HUES64 (cell line): ENCODE measurements at regions not wholly inside any gene's neighbourhood (a gene's known extent, or its start where the extent isn't known, plus 50 kb on each side); places are given as distances from the start of the nearest gene placed in this dataset.
"Not testable (repeated sequence)": the region's sequence is repeated elsewhere in the genome, so short reads cannot be mapped to it uniquely, and the experiment has no call there.

Experiments
- H3K27ac ChIP-seq: 2 replicates; pipeline ENCODE4 v1.7.0; 2013; ENCODE audit warnings: low read depth, low read length, inconsistent platforms
- H3K27me3 ChIP-seq: 2 replicates; pipeline ENCODE4 v1.6.1; 2013; ENCODE audit warnings: mild to moderate bottlenecking, low read length; ENCODE audit not compliant: insufficient read depth
- H3K36me3 ChIP-seq: 2 replicates; pipeline ENCODE4 v1.6.1; 2013; ENCODE audit warnings: mild to moderate bottlenecking, low read length; ENCODE audit not compliant: insufficient read depth
- H3K4me1 ChIP-seq: 2 replicates; pipeline ENCODE4 v1.6.1; 2013; ENCODE audit warnings: mild to moderate bottlenecking, low read length, moderate library complexity; ENCODE audit not compliant: insufficient read depth
- H3K4me3 ChIP-seq: 2 replicates; pipeline ENCODE4 v1.5.1; 2013; ENCODE audit warnings: mild to moderate bottlenecking, low read length, moderate library complexity
- H3K9ac ChIP-seq: 2 replicates; pipeline ENCODE4 v1.6.1; 2013; ENCODE audit warnings: mild to moderate bottlenecking, low read depth, low read length
- H3K9me3 ChIP-seq: 2 replicates; pipeline ENCODE4 v1.6.1; 2013; ENCODE audit warnings: low read depth, low read length; ENCODE audit not compliant: insufficient read depth
- WGBS: fragments of 150-250, 120-280 bp; methylation state at CpG from one replicate; pipeline ENCODE4 v1.1.7; 2013; ENCODE audit warnings: missing lambda C conversion rate; 5-methylcytosine and 5-hydroxymethylcytosine counted together

- H3K27me3 ChIP-seq: no peaks in the 10 kb centered on the region
- WGBS: 96% methylated on average over 1 of the region's 1 CpG
- H3K27ac ChIP-seq: no peak overlapping the region
These were observed 169.6 kb downstream of the EDEM1 start for GRCh38 chr3:5357089-5357488.

GRCh38 chr3:5358911-5359310 lies 171.4 kb downstream of the EDEM1 start:
- Histone ChIP-seq H3K9ac (no peak overlapping the region), H3K36me3 (no peaks in the 10 kb centered on the region), H3K9me3 (0 out of 2 replicates have a peak, but pooled peaks cover 3% of the 10 kb centered on the region), H3K4me1 (no peaks in the 10 kb centered on the region), H3K27ac (no peak overlapping the region), H3K4me3 (no peak overlapping the region), H3K27me3 (no peaks in the 10 kb centered on the region)
- WGBS: 83% methylated on average over 1 of the region's 1 CpG

More at GRCh38 chr3:5357089-5357488, 169.6 kb downstream of the EDEM1 start:
- Histone ChIP-seq H3K4me1 (no peaks in the 10 kb centered on the region), H3K36me3 (no peaks in the 10 kb centered on the region), H3K4me3 (no peak overlapping the region), H3K9me3 (0 out of 2 replicates have a peak, but pooled peaks cover 3% of the 10 kb centered on the region), H3K9ac (no peak overlapping the region)

GRCh38 chr3:5360453-5360852 lies 172.9 kb downstream of the EDEM1 start:
- 98% methylated on average over 3 of the region's 3 CpGs for WGBS
- H3K27ac ChIP-seq: no peak overlapping the region
- H3K9ac ChIP-seq: no peak overlapping the region
- 0 out of 2 replicates have a peak, but pooled peaks cover 3% of the 10 kb centered on the region for H3K9me3 ChIP-seq
- no peak overlapping the region for H3K4me3 ChIP-seq
- no peaks in the 10 kb centered on the region for H3K27me3 ChIP-seq
- H3K4me1 ChIP-seq: no peaks in the 10 kb centered on the region
- H3K36me3 ChIP-seq: no peaks in the 10 kb centered on the region

GRCh38 chr3:5366746-5367145 lies 179.2 kb downstream of the EDEM1 start:
- no peak overlapping the region for H3K27ac ChIP-seq
- no peak overlapping the region for H3K9ac ChIP-seq
- no peaks in the 10 kb centered on the region for H3K36me3 ChIP-seq
- H3K9me3 ChIP-seq: no peaks in the 10 kb centered on the region
- H3K4me3 ChIP-seq: no peak overlapping the region
- no peaks in the 10 kb centered on the region for H3K4me1 ChIP-seq
- no peaks in the 10 kb centered on the region for H3K27me3 ChIP-seq

- H3K9me3 ChIP-seq, H3K9ac ChIP-seq, H3K4me1 ChIP-seq, H3K4me3 ChIP-seq, H3K36me3 ChIP-seq, H3K27ac ChIP-seq, H3K27me3 ChIP-seq: not testable (repeated sequence)
- WGBS: no CpG with 5 or more reads among the region's 2 CpGs
These were observed 184.0 kb downstream of the EDEM1 start for GRCh38 chr3:5371555-5371954.

GRCh38 chr3:5376761-5377160 lies 189.3 kb downstream of the EDEM1 start:
- no peaks in the 10 kb centered on the region for H3K9me3 ChIP-seq
- H3K4me1 ChIP-seq: no peaks in the 10 kb centered on the region
- H3K4me3 ChIP-seq: no peak overlapping the region
- H3K27ac ChIP-seq: no peak overlapping the region
- H3K9ac ChIP-seq: no peak overlapping the region
- H3K27me3 ChIP-seq: no peaks in the 10 kb centered on the region
- WGBS: 62% methylated on average over 6 of the region's 6 CpGs
- H3K36me3 ChIP-seq: no peaks in the 10 kb centered on the region

- 100% methylated on average over 3 of the region's 3 CpGs for WGBS
- not testable (repeated sequence) for H3K4me1 ChIP-seq, H3K9ac ChIP-seq, H3K27ac ChIP-seq, H3K4me3 ChIP-seq, H3K36me3 ChIP-seq, H3K9me3 ChIP-seq, H3K27me3 ChIP-seq
These were observed 191.8 kb downstream of the EDEM1 start for GRCh38 chr3:5379266-5379665.

- not testable (repeated sequence) for H3K9me3 ChIP-seq, H3K36me3 ChIP-seq, H3K27me3 ChIP-seq, H3K9ac ChIP-seq, H3K27ac ChIP-seq, H3K4me1 ChIP-seq, H3K4me3 ChIP-seq
- WGBS: 77% methylated on average over 12 of the region's 12 CpGs
These were observed 196.2 kb downstream of the EDEM1 start for GRCh38 chr3:5383486-5384263.

GRCh38 chr3:5384557-5385236 lies 197.2 kb downstream of the EDEM1 start:
- WGBS: 98% methylated on average over 5 of the region's 7 CpGs

GRCh38 chr3:5388091-5388490 lies 200.6 kb downstream of the EDEM1 start:
- 90% methylated on average over 1 of the region's 1 CpG for WGBS
- no peak overlapping the region for H3K9ac ChIP-seq
- no peaks in the 10 kb centered on the region for H3K36me3 ChIP-seq
- no peak overlapping the region for H3K4me3 ChIP-seq
- no peaks in the 10 kb centered on the region for H3K27me3 ChIP-seq
- H3K9me3 ChIP-seq: no peaks in the 10 kb centered on the region
- no peak overlapping the region for H3K27ac ChIP-seq
- H3K4me1 ChIP-seq: no peaks in the 10 kb centered on the region

More at GRCh38 chr3:5384557-5385236, 197.2 kb downstream of the EDEM1 start:
- H3K4me1 ChIP-seq: no peaks in the 10 kb centered on the region
- H3K27me3 ChIP-seq: no peaks in the 10 kb centered on the region
- H3K27ac ChIP-seq: no peak overlapping the region
- H3K4me3 ChIP-seq: no peak overlapping the region
- no peaks in the 10 kb centered on the region for H3K36me3 ChIP-seq
- H3K9me3 ChIP-seq: no peaks in the 10 kb centered on the region
- H3K9ac ChIP-seq: no peak overlapping the region

GRCh38 chr3:5389057-5389456 lies 201.6 kb downstream of the EDEM1 start:
- WGBS: 97% methylated on average over 4 of the region's 4 CpGs
- Histone ChIP-seq H3K9ac (no peak overlapping the region), H3K4me1 (no peaks in the 10 kb centered on the region), H3K27me3 (no peaks in the 10 kb centered on the region), H3K9me3 (no peaks in the 10 kb centered on the region), H3K36me3 (no peaks in the 10 kb centered on the region), H3K27ac (no peak overlapping the region), H3K4me3 (no peak overlapping the region)
